Suprapubic skin (tissue), 4 donors: ENCODE measurements at regions not wholly inside any gene's neighbourhood (a gene's known extent, or its start where the extent isn't known, plus 50 kb on each side); places are given as distances from the start of the nearest gene placed in this dataset.

Experiments used
- CTCF ChIP-seq, 2 donors: fragments of 200-600 bp in 1 of 2; fragments of 450-650 bp in 1 of 2; sonication (generic) in 1 of 2; IDR thresholded peaks; one replicate each; pipeline ENCODE4 v1.5.1; 2016 to 2019; ENCODE audit warnings: antibody characterized with exemption in 2 of 2, mild to moderate bottlenecking in 1 of 2, moderate library complexity in 1 of 2
- POLR2A ChIP-seq, 2 donors: fragments of 450-650 bp; IDR thresholded peaks; one replicate each; pipeline ENCODE4 v1.6.1; 2017; ENCODE audit warnings: antibody characterized with exemption in 2 of 2, mild to moderate bottlenecking in 2 of 2, moderate library complexity in 2 of 2
- POLR2AphosphoS5 ChIP-seq, 3 donors: sonication (generic); formaldehyde crosslinking; IDR thresholded peaks; one replicate each; pipeline ENCODE4 v1.6.1; 2017; ENCODE audit warnings: antibody characterized with exemption in 3 of 3

DNA sequence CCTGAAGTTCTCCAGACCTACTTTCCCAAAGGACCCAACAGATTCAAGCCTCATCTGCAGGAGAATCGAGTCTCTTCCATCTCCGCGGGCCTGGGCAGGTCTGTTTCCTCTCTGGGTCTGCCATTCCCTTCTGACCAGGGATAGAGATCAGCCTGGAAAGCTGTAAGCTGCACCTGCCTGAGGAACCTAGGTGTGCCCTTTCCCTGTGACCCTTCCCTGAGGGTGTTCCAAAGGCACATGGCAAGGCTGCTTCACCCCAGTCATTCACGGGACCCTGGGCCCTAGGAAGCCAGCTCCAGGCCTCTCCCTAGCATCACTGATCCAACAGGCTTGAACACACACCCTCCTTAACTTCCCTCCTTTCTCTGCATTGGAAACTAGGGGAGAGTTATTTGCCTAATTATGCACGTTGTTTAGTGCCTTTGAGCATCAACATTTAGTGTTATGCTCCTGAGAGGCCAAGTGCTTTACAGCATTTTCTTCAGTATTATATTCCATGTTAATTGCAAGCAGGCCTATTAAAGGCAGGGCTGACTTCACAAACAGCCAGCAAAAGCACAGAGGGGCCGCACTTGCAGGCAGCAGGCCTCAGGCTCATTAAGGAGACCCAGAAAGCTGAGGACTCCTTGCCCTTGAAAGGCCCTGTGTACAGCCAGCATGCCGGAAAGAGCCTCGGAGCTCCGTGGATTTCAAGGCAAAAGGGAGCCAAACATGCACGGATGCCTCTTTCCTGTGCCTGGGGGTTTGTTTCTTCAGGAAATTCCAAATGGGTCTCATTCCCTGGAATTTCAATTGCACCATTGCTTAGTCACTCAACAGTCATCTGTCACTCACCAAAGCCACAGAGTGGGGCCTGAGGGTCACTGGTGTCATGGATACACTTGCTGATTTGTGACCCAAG is 91.0 kb upstream of the FAM20C start:
- TF ChIP-seq POLR2A (IDR thresholded peaks at IDR 0.05) (no peak), POLR2AphosphoS5 (IDR thresholded peaks at IDR 0.05) (no peak), CTCF (IDR thresholded peaks at IDR 0.05) (no peak)
